ENCODE measurements at regions not wholly inside any gene's neighbourhood (a gene's known extent, or its start where the extent isn't known, plus 50 kb on each side); places are given as distances from the start of the nearest gene placed in this dataset.

DNA sequence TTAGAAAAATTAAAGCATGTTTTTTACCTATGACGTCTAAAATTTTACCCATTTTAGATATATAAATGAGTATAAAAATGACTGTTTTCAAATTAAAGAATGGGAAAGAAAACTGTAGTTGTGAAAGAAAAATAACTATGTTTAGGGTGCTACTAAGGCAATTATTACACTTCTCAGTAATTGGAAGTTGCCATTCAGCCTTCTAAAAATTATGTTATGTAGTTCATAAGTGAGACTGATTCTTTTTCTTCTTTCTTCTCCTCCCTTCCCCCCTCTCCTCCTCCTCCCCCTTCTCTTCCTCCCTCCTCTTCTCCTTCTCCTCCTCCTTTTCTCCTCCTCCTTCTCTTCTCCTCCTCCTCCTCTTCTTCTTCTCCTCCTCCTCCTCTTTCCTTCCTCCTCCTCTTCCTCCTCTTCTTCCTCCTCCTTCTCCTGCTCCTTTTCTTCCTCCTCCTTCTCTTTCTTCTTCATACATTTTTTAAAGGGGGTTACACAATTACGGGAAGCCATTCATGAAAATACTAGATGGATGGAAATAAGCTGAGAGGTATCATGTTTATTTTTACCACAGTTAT is 223.6 kb downstream of the CETN3 start:
- no peak for DNase-seq

DNA sequence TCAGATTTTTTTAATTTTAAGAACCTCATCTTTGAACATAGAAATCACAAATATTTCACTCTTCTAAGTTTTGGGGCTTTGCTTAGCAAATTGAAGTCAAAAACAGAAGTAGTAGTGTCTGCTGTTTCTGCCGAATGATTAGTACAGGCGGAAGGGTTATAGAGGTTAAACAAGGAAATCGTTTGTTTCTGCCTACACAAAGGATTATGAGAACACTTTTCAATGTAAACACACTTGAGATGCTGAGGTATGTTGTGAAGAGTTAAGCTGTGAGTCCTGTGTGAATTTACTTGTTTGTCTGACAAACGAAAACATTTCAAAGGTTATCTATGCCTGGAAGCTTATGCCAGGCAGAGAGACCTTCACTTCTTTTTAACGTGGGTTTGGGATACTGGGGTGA is 224.8 kb downstream of the CETN3 start:
- no peak for DNase-seq

DNA sequence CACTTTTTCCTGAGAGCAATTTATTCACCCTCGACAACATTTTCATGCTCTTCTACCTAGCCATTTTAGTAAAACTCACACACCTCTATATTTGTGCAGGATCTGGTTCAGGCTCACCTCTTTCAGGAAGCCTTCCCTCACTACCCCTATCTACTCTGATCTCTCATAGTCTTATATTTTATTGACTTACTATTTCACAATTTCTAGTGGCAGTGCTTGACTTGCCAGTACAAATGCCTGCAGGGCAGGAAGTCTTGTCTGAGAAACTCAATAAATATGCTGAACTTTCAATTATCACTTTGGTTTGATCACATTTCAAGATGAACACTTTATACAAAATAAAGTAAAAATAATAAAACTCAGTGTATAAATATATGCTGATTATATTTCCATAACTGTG is 226.8 kb downstream of the CETN3 start:
- no peak for DNase-seq

DNA sequence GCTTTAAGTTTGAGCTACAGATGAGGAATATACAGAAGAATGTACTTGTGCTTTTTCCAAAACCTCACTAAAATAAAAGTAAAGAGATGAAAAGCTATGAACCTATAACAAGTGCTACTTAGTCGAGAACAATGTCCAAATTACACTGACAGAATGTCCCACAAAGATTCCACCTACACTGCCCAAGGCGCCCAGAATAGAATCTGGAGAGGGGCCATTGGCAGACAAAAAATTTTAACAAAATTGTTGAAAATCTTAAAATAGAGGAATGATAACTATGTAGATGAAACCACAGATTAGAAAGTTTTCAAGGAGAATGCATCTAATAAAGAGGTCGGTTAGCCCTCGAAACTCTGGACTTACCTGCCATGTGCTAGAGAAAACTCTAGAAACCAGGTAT is 235.3 kb downstream of the CETN3 start:
- DNase-seq: no peak

DNA sequence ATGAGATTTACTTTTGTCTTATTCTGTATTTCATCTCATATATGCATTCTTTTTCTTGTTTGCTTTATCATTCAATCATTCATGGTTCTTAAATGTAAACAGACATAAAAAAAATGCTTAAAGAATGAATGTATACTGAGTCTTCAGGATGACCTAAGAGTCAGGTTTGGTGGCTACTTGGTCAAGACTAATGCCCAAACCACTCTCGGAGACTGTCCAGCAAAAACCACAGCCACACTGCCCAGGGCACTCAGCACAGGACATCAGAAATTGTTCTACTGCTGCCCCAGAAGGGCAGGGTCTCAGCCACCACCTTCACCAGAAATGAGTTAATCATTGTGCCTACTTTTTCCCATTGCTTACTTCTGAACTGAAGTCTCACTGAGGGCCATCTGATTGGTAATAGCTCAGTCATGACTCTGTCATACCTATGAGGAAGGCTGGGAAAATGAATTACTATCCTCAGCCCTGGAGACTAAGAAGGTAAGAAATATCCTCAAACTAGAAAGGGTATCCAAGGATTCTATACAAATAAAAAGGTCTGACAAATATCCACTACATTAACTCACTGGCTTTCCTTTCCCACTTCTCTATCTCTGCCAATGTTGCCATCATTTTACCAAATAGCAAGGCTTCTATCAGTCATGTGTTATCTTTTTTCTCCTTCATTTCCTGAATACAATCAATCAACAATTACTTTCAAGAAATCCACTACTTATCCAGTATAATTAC is 236.1 kb downstream of the CETN3 start:
- DNase-seq: no peak

DNA sequence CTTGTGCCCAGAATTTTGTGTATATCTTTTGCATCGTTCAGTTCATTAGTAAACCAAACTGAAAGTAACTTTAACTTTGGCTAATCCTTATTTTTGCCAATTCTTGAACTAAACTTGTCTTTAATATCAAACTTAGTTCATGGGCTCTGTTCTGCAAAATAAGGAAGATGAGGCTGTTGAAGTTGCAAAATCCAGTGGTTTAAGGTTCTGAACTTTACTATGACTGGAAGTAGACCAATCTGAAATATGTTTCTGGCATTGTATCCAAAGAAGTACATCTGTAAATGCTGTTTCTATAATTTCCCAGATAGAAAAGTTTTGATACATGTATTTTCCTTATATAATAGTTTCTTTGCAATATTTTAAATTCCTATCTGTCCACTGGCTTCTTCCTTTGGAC is 238.1 kb downstream of the CETN3 start:
- no peak for DNase-seq

DNA sequence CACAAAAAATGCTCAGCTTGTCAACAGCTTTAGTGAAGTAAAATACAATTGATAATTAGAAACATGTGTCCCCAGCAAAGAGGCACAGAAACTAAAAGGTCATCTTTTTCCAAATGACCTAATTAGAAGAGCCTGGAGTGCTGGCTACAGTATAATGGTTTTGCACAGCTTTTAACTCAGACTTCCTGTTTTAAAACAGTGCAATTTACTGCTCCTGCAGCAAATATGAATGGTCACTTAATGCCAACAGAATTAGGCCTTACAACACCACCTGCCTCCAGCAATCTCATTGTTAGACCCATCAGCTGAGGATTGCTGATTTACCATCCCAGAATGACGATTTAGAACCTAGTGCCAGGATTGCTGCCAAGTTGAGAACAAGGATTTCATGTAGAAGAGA is 239.3 kb downstream of the CETN3 start:
- DNase-seq: no peak

DNA sequence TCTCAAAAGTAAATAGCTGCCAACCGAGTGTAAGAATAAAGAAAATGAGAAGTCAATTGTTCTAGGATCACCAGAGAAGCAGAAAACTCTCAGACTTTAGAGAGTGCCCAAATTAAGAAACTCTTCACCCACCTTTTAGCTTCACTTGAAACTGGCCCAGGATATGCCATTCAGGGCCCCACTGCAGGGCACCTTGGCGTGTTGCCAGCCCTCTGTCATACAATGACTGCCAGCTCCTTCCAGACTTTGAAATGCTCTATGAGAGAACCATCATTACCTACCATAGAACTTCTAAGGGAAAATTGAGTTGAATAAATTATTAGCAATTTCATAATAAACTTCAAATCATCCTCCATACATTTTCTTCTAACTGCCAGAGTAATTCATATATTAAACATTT is 240.5 kb downstream of the CETN3 start:
- no peak for DNase-seq

DNA sequence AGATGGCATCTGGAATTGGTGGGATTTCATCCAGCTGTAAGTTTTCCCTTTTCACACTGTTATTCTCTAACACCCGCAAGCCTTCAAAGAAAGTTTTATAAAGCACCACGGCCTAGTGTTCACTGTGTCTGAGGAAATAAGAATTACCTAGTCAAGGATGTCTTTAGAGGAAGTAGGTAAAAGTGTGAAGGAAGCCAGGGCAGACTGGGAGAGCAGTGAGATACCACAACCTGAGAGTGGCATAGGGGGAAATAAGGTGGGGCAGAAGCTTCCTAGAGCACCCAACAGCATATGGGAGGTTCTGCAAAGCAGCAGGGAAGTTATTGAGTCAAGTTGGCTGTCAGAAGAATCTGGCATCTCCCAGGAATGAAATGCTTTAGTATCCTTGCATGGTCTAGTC is 241.2 kb downstream of the CETN3 start:
- no peak for DNase-seq

DNA sequence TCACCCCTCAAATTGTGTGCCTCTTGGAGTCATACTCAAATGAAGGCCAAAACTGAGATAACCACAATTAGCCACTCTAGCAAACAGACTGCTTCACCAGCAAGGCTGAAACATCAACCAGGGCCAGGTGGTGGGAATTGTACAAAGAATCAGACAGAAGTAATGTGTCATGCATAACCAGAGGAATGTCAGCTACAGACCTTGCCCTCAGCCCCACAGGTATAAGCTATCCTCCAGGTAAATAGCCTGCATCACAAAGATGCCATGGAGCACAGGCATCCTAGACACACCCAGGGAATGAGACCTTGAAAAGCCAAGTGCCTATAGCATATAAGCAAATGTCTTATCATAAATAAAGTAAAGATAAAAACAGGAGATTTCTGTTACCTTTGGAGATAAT is 242.7 kb downstream of the CETN3 start:
- no peak for DNase-seq

DNA sequence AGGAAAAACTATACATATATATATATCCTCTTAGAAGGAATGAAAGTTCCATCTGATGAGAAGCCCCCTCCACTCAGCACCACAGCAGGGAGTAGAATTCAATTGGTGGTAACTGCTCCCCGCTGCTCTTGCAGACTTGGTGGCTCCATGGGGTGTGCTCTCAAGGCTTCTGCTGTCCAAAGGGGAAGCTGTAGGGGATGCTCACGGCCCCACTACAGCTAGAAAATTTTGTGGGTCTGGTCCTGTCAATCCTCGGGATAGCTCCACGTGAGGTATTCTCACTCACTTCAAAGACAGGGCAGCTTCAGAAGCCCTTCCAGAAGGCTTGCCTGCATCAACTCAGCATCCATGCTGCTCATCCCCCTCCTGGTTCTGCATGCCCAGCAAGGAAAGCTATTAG is 247.2 kb downstream of the CETN3 start:
- DNase-seq: no peak

DNA sequence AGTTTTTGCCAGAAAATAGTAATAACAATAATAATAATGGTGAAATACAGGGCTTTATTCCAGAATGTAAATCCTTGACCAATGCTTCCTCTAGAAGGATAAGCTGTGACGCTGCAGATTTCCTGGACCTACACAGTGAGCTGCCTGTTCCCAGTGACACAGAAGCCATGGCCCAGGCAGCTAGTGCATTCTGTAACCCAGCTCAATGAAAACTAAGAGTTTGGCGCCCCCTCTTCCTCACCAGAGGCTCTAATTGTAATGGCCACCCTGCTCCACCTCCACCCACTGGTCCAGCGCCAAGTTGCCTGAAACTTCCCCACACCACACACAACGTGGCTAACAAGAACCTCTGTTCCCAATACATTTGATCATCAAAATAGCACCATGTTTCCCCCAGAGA is 248.1 kb downstream of the CETN3 start:
- DNase-seq: peak in 1 of 2 experiments; percentile 7

DNA sequence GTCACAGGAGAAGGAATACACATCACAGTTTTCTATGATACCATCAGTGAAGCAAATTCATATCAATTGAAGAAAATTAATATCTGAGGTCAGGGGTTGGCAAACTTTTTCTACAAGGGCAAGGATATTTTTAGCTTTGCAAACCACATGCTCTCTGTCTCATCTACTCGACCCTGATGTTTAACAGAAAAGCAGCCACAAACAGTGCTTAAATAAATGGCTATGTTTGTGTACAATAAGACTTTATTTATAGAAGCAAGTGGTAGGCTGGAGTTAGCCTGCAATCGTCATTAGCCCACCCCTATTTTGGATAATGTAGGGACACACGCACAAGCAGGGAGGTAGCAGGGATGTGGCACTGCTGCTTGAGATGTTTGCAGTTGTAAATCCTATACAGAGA is 251.4 kb downstream of the CETN3 start:
- no peak for DNase-seq

DNA sequence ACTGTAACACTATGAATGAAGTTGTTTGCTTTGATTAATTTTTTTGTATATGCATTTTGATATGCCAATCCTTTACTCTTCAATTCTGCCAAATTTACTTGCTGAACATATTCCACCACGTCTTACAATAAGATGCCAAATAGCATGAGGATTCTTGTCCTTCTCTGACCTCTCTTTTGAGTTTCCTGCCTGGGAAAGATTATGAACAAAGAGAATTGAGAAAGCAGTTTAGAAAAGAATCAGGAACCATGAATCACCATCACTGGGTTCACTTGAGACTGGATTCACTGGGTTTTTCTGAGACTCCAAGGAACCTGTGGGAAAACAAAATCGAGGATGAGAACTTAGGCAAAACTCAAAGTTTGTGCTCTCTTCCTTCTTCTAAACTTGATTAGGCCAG is 256.5 kb downstream of the CETN3 start:
- DNase-seq: no peak

DNA sequence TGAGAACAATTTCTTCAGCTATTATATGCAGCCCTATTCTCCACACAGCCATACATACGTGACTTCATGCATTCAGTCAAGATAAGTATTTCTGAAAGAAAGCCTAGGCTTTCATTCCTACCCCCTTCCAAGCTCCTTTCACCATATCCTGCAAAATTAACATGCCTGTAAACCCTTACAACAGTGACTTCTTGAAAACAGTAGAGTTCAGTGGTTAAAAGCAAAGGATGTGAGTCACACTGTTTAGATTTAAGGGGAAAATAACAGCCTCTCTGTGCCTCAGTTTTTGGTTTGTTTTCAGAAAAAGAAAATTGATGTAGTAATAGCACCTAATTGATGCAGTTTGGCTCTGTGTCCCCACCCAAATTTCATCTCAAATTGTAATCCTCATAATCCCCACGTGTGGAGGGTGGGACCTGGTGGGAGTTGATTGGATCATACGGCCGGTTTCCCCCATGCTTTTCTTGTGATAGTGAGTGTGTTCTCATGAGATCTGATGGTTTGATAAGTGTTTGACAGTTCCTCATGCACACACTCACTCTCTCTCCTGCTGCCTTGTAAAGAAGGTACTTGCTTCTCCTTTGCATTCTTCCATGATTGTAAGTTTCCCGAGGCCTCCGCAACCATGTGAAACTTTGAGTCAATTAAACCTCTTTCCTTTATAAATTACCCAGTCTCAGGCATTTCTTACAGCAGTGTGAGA is 264.8 kb downstream of the CETN3 start:
- no peak for DNase-seq

DNA sequence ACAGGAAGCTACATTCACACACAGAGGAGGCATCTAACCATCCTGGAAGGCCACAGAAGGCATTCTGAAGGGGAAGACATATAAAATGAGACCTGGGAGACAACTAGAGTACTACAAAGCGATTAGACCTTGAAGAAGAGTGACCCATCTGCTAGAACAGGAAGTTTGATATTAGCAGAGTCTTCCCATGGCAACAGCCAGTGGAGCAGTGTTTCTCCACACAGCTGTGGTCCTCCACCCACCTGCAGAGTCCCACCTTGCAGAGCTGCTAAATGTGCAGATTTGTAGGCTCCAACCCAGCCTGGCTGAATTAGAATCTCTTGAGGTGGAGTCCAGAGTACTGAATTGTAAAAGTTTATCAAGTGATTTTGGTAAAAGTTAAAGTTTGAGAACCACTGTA is 267.0 kb downstream of the CETN3 start:
- DNase-seq: no peak

DNA sequence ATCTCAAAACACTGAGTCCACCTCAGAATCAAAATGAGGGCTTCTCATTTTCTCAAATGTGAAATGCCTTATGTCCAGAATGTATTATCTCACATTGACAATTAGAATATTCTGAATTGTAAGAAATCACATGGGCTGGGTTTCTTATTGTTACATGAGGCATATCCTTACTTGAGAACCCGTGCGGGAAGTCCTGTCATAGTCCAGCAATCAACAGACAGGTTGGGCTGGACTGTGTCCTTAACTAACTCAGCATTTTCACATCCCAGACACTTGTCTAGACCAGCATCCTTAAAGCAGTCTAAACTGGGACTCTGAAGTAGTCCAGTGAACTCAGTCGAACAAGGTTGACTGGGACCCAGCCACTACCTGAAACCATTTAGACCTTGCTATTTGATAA is 267.6 kb downstream of the CETN3 start:
- DNase-seq: no peak

DNA sequence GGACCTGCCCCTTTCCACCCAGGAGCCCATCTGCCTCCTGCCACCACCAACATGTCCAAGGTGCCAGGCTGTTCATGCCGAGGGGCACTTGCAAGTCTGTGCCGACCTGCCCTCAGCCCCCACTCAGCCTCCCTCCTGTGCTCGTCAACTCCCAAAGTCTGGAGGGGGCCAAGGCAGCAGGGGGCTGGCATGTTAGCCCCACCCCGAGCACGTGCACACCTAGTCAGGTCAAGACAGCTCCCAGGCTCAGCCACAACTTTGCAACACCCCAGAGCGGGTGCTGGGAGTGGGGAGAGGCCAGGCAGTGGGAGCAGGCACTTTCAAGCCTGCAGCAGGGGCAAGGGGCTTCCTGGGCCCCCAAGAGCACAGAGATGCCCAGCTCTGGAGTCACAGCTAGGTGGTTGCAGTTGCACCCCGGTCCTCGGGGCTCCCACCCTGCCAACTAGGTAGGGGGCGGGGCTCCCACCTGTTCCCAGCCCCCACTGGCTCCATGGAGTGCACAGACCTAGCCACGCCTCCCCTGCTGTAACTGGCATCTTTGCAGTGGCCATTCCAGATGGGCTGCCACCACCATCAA is 272.5 kb downstream of the CETN3 start:
- DNase-seq: no peak

DNA sequence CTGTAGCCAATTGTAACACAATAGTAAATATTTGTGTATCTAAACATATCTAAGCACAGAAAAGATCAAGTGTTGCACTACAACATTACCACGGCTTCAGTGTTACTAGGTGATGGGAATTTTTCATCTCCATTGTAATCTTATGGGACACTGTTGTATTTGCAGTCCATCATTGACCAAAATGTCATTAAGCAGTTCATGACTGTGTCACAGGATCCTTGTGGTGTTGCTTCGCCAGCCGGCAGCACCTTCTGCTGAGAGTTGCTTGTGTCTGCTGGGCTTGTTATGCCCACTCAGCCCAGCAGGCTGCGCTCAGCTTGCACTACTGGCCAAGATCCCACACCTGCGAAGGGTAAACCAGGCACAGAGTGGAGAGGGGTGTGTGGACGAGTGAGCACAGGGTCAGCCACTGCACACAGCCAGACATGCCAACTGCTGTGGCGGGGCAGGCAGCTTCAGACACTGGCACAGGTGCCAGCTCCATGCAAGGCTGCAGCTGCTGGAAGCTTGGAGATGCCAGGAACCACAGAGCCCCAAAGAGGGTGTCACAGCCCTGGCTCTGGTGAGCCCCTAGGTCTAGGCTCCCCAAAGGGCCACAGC is 273.7 kb downstream of the CETN3 start:
- DNase-seq: no peak

DNA sequence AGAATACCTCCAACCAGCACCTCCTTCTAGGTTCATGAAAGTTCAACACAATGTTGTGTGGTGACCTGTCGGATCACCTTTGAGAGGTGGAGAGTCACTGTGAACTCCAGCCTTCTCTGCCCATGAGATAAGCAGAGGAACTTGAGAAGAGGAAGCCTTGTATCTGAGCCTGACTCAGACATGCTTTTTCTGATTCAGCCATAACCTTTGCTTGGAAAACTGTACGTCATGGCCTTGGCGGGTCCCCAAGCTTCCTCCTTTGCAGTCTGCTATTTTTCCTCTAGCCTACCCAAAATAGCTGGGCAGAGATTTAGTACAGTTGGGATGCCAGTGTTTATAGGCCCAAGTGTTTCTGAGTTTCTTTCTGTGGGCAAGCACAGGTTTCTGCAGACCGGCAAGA is 274.7 kb downstream of the CETN3 start:
- no peak for DNase-seq

DNA sequence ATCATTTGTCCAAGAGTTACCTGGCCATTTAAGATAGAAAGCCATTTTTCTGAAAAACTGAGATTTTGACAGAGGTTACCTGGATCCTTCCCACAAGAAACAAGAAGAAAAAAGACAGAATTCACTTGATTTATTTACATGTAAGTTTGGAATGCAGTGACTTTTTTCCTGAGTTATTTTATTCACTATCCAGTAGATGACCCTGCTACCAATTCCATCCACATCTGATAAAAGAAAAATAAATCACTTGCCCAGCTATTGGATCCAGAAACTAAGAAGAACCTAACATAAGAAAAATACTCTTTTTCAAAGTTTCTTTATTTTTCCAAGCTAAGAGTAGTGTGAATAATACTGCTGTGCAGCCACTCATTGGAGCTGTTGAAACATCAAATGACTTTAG is 275.2 kb downstream of the CETN3 start:
- DNase-seq: no peak

DNA sequence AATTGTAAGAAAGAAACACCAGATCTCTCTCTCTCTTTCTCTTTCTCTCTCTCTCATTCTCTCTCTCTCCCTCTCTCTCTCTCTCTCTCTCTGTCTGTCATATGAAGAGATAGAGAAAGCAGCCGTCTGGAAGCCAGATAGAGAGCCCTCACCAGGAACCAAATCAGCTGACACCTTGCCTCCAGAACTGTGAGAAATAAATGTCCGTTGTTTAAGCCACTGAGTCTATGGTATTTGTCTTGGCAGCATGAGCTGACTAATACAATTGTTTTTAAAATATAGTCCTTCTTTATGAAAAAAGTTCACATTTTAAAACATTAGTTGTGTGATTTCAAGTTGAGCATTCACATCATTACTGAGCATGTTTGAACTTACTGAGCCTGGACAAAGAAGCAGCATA is 275.6 kb downstream of the CETN3 start:
- no peak for DNase-seq

DNA sequence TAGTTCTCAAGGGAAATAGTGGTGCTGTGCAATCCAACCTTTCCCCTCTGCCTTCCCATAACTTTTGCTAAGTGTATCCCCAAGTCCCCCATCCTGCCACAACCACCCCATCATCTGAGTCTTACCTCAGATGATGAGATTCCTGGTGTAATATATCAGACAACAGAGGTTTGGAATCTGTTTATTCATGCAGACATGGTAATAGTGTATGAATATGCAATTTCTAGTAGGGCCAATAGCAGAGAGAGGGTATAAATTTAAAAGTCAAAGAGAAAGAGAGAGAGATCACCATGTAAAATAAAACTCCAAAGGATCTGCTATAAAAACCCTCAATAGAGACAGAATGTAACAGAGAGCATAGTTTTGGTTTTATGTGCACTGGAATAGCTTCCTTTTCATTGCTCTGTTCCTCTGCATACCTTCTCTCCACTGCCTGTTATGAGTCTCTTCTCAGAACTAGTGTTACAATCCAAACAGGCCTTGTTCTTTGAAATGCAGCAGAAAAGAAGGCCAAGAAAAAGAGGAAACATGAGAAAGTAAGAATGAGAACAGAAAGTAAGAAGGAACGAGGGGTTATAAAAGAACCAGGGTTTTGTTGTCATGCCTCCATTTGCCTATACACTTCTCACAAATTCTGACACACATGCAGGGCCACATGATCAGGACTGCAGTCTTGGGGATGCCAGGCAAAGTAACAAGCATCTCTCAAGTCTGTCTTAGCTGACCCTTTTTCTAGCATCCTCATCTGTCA is 278.0 kb downstream of the CETN3 start:
- DNase-seq: no peak
